CD4-positive, alpha-beta T cell treated with Interleukin-10 for 1 hour (primary cell): ENCODE measurements at regions not wholly inside any gene's neighbourhood (a gene's known extent, or its start where the extent isn't known, plus 50 kb on each side); places are given as distances from the start of the nearest gene placed in this dataset.
"Not testable (repeated sequence)": the region's sequence is repeated elsewhere in the genome, so short reads cannot be mapped to it uniquely, and the experiment has no call there.

ENCODE experiments used
- DNase-seq: peaks from one replicate; pipeline ENCODE4 v3.0.0-alpha.2; 2020

DNA sequence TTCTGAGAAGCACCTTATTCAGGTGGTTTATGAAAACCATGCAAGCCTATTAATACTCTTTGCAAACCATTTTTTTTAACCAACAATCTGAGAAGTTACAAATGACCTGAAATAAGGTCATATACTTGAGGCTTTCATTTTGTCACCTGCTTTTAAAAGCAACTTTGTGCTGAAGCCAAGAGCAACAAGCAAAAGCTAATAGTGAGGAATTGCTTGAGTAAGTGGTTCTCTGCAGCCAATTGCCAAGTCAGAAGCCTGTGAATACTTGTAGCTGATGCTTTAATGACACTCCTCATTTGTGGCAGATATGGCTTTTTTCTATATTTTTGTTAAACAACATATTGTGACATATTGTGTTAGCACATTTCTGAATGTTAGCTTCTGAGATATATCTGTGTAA is 126.7 kb upstream of the ZNF608 start:
- no peak for DNase-seq

GRCh38 chr5:124873713-124874112 is 127.3 kb upstream of the ZNF608 start:
- DNase-seq: no peak

DNA sequence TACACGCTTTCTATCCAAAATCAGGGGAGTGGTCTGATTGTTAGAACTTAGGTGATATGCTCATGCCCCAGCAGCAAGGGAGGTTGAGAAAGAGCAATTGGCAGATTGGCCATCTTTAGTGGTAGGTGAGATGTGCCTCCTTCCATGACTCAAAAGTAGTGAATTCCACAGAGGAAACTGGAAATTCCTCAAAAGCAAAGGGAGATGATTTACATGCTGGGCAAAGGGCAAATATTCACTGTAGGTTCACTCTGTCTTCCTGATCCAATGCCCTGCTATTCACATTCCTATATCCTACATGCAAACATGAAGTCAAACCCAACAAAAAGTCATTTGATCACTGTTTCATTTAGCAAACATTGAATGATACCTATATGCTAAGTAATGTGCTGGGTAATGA is 130.1 kb upstream of the ZNF608 start:
- DNase-seq: no peak

DNA sequence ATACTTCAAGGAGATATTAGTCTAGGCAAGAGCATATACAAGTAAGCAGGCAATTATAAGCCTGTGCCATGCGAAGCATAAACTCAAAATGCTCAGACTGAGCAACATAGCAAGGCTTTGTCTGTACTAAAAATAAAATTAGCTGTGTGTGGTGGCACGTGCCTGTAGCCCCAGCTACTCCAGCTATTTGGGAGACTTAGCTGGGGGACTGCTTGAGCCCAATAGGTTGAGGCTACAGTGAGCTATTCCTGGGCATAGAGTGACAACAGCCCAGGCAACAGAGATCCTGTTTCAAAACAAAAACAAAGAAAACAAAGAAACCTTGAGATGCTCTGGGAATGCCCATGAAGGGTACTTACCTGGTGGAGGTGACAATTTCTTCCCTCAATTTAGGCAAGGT is 130.5 kb upstream of the ZNF608 start:
- DNase-seq: no peak

DNA sequence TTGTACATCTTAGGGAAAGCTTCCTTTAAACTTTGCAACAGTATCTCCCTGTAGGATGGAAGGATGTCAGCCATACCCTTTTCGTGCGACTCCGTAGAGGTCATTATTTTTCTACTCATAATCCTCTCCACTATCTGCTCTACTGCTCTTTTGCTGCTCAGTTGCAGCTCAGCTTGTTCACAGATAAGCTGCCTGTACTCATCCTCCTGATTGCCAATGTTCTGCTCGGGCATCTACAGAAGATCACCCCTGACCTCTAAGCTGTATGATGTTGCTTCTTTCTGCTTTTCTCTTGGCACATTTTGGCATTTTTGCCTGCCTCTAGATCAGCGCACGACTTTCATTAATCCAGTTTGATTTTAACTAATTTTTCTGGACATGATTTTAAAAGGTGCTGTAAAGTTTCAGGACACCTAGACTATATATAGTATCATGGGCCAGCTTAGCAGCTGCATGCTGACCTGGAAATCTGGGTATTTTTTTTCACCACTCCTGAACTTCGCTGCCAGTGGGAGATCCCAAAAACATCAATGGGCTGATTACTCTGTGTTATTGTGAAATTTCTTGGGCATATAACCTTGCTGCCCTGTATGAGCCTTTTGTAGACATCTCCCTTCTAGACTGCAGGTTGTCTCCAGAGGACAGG is 131.2 kb upstream of the ZNF608 start:
- DNase-seq: no peak

DNA sequence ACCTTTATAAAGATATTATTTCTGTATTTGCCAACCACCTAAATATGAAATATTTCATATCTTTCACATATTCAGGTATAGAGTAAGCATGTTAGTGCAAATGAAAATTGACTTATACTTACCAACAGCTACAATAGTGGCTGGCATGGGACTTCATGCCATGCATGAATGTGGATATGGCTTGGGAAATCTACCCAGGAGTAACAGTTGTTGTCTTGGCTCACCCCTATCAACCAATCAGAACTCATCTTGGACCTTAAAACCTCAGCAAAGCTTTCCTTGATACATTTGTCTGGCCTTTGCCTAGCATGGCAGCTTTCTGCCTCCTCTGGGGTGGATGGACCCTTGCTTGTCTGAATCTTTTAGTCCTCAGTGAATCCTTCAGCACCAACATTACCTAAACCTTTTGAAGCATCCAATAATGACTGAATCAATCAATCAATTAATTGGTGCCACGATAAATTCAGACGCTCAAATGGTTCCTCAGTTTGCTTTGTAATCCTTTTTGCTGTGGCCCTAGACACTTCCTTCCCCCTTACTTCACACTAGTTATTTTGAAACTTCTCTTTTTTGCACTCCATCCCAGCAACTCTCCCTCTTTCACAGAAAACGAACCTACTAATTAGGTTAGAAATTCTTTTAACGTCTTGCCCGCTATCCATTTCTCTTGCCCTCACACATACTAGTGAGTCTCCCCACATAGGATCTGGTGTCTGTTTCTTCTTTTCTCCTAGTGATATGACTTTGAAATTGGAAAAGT is 132.3 kb upstream of the ZNF608 start:
- no peak for DNase-seq

GRCh38 chr5:124880903-124881697 is 134.7 kb upstream of the ZNF608 start:
- no peak for DNase-seq

DNA sequence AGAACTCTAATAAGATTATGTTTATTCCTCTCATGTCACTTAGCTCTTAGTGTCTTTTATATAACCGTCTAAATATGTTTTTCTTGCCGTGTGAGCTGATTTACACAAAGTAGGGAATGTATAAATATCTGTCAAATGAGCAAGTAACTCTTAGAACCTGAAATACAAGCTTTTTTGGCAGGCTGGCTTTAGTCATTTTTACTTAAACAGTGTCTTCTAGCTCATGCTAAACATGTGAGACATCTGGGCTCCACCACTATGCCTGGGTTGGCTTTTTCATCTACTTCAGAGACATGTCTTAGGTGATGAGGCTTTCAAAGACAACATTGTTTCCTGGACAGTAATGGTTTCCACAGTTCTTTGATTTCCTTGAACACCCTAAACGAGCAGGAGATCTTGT is 137.2 kb upstream of the ZNF608 start:
- DNase-seq: no peak

DNA sequence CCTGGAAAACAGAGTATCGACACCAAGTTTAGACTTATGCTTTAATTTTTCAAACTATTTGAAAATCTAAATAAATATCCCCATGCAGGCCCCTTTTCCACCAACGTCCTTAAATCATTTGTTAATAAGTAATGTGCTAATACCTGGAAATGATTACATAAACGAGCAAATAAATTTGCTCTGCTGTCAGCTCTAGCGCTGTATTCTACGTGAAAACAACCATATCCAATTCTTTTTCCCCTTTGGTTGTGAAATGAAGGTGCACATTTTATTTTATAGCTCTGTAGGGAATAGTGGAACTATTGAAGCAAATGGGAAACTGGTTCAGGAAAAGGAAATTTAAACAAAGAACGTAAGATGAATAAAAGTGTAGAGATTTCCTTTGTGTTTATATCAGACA is 137.7 kb upstream of the ZNF608 start:
- no peak for DNase-seq

- DNase-seq: no peak
These were observed 139.1 kb upstream of the ZNF608 start for GRCh38 chr5:124885490-124885889.

GRCh38 chr5:124887223-124887622 is 140.8 kb upstream of the ZNF608 start:
- no peak for DNase-seq

DNA sequence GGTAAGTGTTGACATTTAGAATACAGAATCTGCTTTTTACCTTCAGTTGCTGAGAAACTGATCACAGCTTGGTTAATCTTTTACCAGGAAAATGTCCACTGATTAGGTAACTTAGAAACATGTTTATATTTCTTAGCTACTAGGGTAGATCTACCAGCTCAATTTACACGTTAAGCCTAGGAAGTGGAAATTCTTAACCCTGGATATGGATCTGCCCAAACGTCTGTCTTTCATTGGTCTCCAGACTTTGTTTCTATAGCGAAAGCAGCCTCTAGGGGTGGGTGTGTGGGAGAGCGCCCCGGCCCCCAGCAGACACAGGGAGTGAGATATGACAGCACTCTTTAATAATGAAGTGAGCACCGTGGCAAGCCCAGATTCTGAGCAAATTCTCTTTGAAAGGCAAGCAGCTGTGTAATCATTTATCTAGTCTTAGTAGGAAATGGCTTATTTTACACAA is 141.6 kb upstream of the ZNF608 start:
- no peak for DNase-seq

DNA sequence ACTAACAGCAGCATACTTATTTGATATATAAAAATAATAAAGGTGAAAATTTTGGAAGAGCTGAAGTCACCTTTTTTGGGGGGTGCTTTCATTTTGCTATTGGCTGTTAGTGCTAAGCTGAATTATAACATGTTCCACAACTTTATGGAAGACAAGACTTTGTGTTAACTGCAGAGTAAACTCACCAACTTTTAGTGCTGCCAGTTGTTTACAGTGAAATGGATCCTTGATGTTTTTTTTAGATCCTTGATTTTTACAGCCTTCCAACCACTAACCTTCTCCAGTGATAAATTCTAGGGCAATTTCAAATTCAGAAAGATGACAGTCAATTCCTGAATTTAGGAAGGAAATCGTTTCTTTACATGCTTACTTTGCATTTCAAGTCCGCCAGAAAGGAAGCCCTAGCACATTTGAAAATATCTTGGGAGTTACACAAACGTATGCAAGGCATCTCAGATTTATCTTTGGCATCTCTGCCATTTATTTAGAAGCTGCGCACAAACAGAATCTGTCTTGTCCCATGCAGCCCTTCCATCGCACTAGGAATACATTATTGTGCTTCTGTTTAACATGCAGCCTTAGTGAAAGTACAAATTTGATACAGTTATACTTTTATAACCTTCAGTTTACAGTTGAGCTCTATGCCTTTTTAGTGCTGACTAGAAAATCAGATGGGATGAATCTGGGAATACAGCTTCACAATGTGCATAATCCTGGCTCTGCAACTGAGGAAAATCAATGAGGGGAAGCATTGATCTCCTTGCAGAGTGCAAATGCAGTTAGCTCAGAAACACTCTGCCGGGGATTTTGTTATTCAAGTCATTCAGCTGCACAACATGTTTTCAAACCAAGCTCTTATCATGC is 142.4 kb upstream of the ZNF608 start:
- no peak for DNase-seq

GRCh38 chr5:124889486-124889825 is 143.0 kb upstream of the ZNF608 start:
- DNase-seq: no peak

GRCh38 chr5:124889850-124890249 is 143.4 kb upstream of the ZNF608 start:
- DNase-seq: no peak

- not testable (repeated sequence) for DNase-seq
These were observed 144.0 kb upstream of the ZNF608 start for GRCh38 chr5:124890442-124890841.

GRCh38 chr5:124891179-124891578 is 144.7 kb upstream of the ZNF608 start:
- no peak for DNase-seq

GRCh38 chr5:124892185-124892848 is 145.9 kb upstream of the ZNF608 start:
- DNase-seq: no peak

GRCh38 chr5:124894541-124894940 is 148.1 kb upstream of the ZNF608 start:
- no peak for DNase-seq

DNA sequence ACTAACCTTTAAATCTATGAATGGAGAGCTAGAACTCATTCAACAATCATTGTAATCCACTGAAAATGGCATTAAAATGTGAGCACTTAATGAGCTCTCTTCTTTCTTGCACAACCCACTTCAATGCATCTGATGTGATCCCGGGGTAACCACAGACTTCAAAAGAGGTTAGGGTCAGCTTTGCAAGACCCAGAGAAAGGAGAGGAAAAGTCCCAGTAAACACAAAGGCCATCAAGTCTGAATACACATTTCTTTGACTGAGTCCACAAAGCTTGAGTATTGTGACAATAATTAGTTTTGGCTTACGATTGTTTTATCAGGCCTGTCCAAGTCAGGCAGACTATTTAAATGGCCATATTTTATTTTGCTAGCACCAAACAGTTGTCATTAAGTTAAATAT is 148.8 kb upstream of the ZNF608 start:
- no peak for DNase-seq

DNA sequence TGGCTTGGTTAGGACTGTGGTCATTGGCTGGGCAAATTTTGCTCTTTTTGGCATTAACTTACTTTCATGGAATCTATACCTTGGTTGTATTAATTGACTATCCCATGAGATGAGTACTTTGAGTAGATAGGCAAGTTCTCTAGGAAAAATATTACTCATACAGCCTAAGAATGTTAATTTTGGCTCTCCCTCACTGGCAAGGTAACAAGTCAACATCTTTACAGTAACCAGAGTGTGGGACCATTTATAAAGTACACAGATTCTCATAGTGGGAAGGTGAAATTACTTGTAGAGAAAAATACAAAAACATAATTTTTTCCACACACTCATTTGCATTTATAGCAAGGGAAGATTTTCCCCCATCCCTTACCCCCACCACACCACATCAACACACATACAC is 154.6 kb upstream of the ZNF608 start:
- DNase-seq: no peak

- no peak for DNase-seq
These were observed 155.8 kb upstream of the ZNF608 start for GRCh38 chr5:124902097-124902821.
